ENCODE measurements at regions not wholly inside any gene's neighbourhood (a gene's known extent, or its start where the extent isn't known, plus 50 kb on each side); places are given as distances from the start of the nearest gene placed in this dataset.

- Histone ChIP-seq H3K4me3 (ENCODE audit: low read depth in 1 of 2, low read length in 2 of 2) (no peak overlapping the region), H3K4me2 (ENCODE audit: insufficient read depth, low read length) (no peak overlapping the region), H3K9me3 (ENCODE audit: insufficient read depth, low read length, severe bottlenecking) (no peaks in the 10 kb centered on the region), H3K36me3 (ENCODE audit: insufficient read depth, low read length) (no peaks in the 10 kb centered on the region), H2AFZ (ENCODE audit: low read depth, low read length) (no peak overlapping the region), H3K27me3 (ENCODE audit: insufficient read depth, low read length, poor library complexity) (no peaks in the 10 kb centered on the region), H3K79me2 (ENCODE audit: insufficient read depth, low read length) (no peaks in the 10 kb centered on the region), H3K9ac (ENCODE audit: low read depth, low read length) (no peak overlapping the region), H3K27ac (ENCODE audit: low read length) (no peak overlapping the region), H4K20me1 (ENCODE audit: insufficient read depth, low read length) (no peaks in the 10 kb centered on the region), H3K4me1 (ENCODE audit: insufficient read depth, low read length) (no peaks in the 10 kb centered on the region)
- ATAC-seq (ENCODE audit: insufficient read depth, low read depth) (no peak), DNase-seq (no peak)
- TF ChIP-seq EZH2 (IDR thresholded peaks at IDR 0.05; ENCODE audit: borderline replicate concordance, low read depth, low read length, severe bottlenecking) = no peak
- TF ChIP-seq CTCF (IDR thresholded peaks at IDR 0.05; ENCODE audit: borderline replicate concordance, extremely low read depth, low read length, poor library complexity, severe bottlenecking) = no peak
These were observed 885.2 kb downstream of the DCDC2C start for GRCh38 chr2:4588606-4589005.

GRCh38 chr2:4591261-4591660 is 887.9 kb downstream of the DCDC2C start:
- Histone ChIP-seq H4K20me1 (ENCODE audit: insufficient read depth, low read length) (no peaks in the 10 kb centered on the region), H3K27me3 (ENCODE audit: insufficient read depth, low read length, poor library complexity) (no peaks in the 10 kb centered on the region), H3K4me1 (ENCODE audit: insufficient read depth, low read length) (no peaks in the 10 kb centered on the region), H3K9me3 (ENCODE audit: insufficient read depth, low read length, severe bottlenecking) (no peaks in the 10 kb centered on the region), H3K4me3 (ENCODE audit: low read depth in 1 of 2, low read length in 2 of 2) (no peak overlapping the region), H3K79me2 (ENCODE audit: insufficient read depth, low read length) (no peaks in the 10 kb centered on the region), H3K27ac (ENCODE audit: low read length) (no peak overlapping the region), H3K36me3 (ENCODE audit: insufficient read depth, low read length) (no peaks in the 10 kb centered on the region), H3K9ac (ENCODE audit: low read depth, low read length) (no peak overlapping the region), H3K4me2 (ENCODE audit: insufficient read depth, low read length) (no peak overlapping the region), H2AFZ (ENCODE audit: low read depth, low read length) (no peak overlapping the region)
- no peak for ATAC-seq (ENCODE audit: insufficient read depth, low read depth)
- TF ChIP-seq CTCF (IDR thresholded peaks at IDR 0.05; ENCODE audit: borderline replicate concordance, extremely low read depth, low read length, poor library complexity, severe bottlenecking) = no peak
- TF ChIP-seq EZH2 (IDR thresholded peaks at IDR 0.05; ENCODE audit: borderline replicate concordance, low read depth, low read length, severe bottlenecking) = no peak
- no peak for DNase-seq

- Histone ChIP-seq H3K27me3 (ENCODE audit: insufficient read depth, low read length, poor library complexity) (no peaks in the 10 kb centered on the region), H4K20me1 (ENCODE audit: insufficient read depth, low read length) (no peaks in the 10 kb centered on the region), H2AFZ (ENCODE audit: low read depth, low read length) (no peak overlapping the region), H3K4me1 (ENCODE audit: insufficient read depth, low read length) (no peaks in the 10 kb centered on the region), H3K4me3 (ENCODE audit: low read depth in 1 of 2, low read length in 2 of 2) (no peak overlapping the region), H3K9ac (ENCODE audit: low read depth, low read length) (no peak overlapping the region), H3K36me3 (ENCODE audit: insufficient read depth, low read length) (no peaks in the 10 kb centered on the region), H3K9me3 (ENCODE audit: insufficient read depth, low read length, severe bottlenecking) (no peaks in the 10 kb centered on the region), H3K27ac (ENCODE audit: low read length) (no peak overlapping the region), H3K4me2 (ENCODE audit: insufficient read depth, low read length) (no peak overlapping the region), H3K79me2 (ENCODE audit: insufficient read depth, low read length) (no peaks in the 10 kb centered on the region)
- no peak for ATAC-seq (ENCODE audit: insufficient read depth, low read depth)
- DNase-seq = no peak
- TF ChIP-seq EZH2 (IDR thresholded peaks at IDR 0.05; ENCODE audit: borderline replicate concordance, low read depth, low read length, severe bottlenecking) = no peak
These were observed 894.0 kb downstream of the DCDC2C start for GRCh38 chr2:4597400-4597799.

- H3K4me2 ChIP-seq (ENCODE audit: insufficient read depth, low read length) = no peak overlapping the region
- no peak for TF ChIP-seq CTCF (IDR thresholded peaks at IDR 0.05; ENCODE audit: borderline replicate concordance, extremely low read depth, low read length, poor library complexity, severe bottlenecking)
- TF ChIP-seq EZH2 (IDR thresholded peaks at IDR 0.05; ENCODE audit: borderline replicate concordance, low read depth, low read length, severe bottlenecking) = no peak
- no peaks in the 10 kb centered on the region for H3K9me3 ChIP-seq (ENCODE audit: insufficient read depth, low read length, severe bottlenecking)
- H3K36me3 ChIP-seq (ENCODE audit: insufficient read depth, low read length) = no peaks in the 10 kb centered on the region
- H3K27me3 ChIP-seq (ENCODE audit: insufficient read depth, low read length, poor library complexity) = no peaks in the 10 kb centered on the region
- no peak overlapping the region for H2AFZ ChIP-seq (ENCODE audit: low read depth, low read length)
- ATAC-seq (ENCODE audit: insufficient read depth, low read depth) (no peak), DNase-seq (no peak)
- no peaks in the 10 kb centered on the region for H4K20me1 ChIP-seq (ENCODE audit: insufficient read depth, low read length)
- H3K9ac ChIP-seq (ENCODE audit: low read depth, low read length) = no peak overlapping the region
- H3K27ac ChIP-seq (ENCODE audit: low read length) = no peak overlapping the region
- no peak overlapping the region for H3K4me3 ChIP-seq (ENCODE audit: low read depth in 1 of 2, low read length in 2 of 2)
- no peaks in the 10 kb centered on the region for H3K79me2 ChIP-seq (ENCODE audit: insufficient read depth, low read length)
- H3K4me1 ChIP-seq (ENCODE audit: insufficient read depth, low read length) = no peaks in the 10 kb centered on the region
These were observed 901.4 kb downstream of the DCDC2C start for GRCh38 chr2:4604767-4605166.

All from DND-41 (cell line).